NCI-H128 (cell line): ENCODE measurements at regions not wholly inside any gene's neighbourhood (a gene's known extent, or its start where the extent isn't known, plus 50 kb on each side); places are given as distances from the start of the nearest gene placed in this dataset.

Experiments used
- DNase-seq: peaks from one replicate; lab custom pipeline; 2025; ENCODE audit not compliant: unreplicated experiment; lab: John Stamatoyannopoulos, UW

GRCh38 chr13:76751278-76751677, 134.9 kb downstream of the KCTD12 start:
- no peak for DNase-seq

GRCh38 chr13:76750126-76750525, 136.1 kb downstream of the KCTD12 start:
- no peak for DNase-seq

GRCh38 chr13:76745261-76746200, 140.7 kb downstream of the KCTD12 start:
- DNase-seq: no peak

GRCh38 chr13:76741624-76742023, 144.6 kb downstream of the KCTD12 start:
- DNase-seq: no peak

- DNase-seq: no peak
Observed at GRCh38 chr13:76741046-76741445, 145.2 kb downstream of the KCTD12 start.

- no peak for DNase-seq
Observed at GRCh38 chr13:76738616-76739015, 147.6 kb downstream of the KCTD12 start.

- no peak for DNase-seq
Observed at GRCh38 chr13:76737526-76737925, 148.7 kb downstream of the KCTD12 start.

- no peak for DNase-seq
Observed at GRCh38 chr13:76735641-76736040, 150.6 kb downstream of the KCTD12 start.

- no peak for DNase-seq
Observed at GRCh38 chr13:76733671-76734070, 152.5 kb downstream of the KCTD12 start.

- no peak for DNase-seq
Observed at GRCh38 chr13:76732367-76732766, 153.8 kb downstream of the KCTD12 start.

GRCh38 chr13:76730220-76730619, 156.0 kb downstream of the KCTD12 start:
- DNase-seq: no peak

GRCh38 chr13:76729691-76730090, 156.5 kb downstream of the KCTD12 start:
- DNase-seq: no peak

- DNase-seq: no peak
Observed at GRCh38 chr13:76725896-76726295, 160.3 kb downstream of the KCTD12 start.

GRCh38 chr13:76725211-76725610, 161.0 kb downstream of the KCTD12 start:
- no peak for DNase-seq

GRCh38 chr13:76724421-76724820, 161.8 kb downstream of the KCTD12 start:
- DNase-seq: no peak

- no peak for DNase-seq
Observed at GRCh38 chr13:76723551-76724232, 162.5 kb downstream of the KCTD12 start.

- no peak for DNase-seq
Observed at GRCh38 chr13:76722782-76723181, 163.4 kb downstream of the KCTD12 start.

GRCh38 chr13:76720821-76721220, 165.4 kb downstream of the KCTD12 start:
- no peak for DNase-seq

- no peak for DNase-seq
Observed at GRCh38 chr13:76720416-76720815, 165.8 kb downstream of the KCTD12 start.

- DNase-seq: no peak
Observed at GRCh38 chr13:76719955-76720354, 166.2 kb downstream of the KCTD12 start.

- no peak for DNase-seq
Observed at GRCh38 chr13:76717092-76717491, 169.1 kb downstream of the KCTD12 start.

GRCh38 chr13:76715621-76716020, 170.6 kb downstream of the KCTD12 start:
- DNase-seq: no peak
